Activated CD8-positive, alpha-beta memory T cell treated with anti-CD3 and anti-CD28 coated beads for 1 hour (primary cell): ENCODE measurements at regions not wholly inside any gene's neighbourhood (a gene's known extent, or its start where the extent isn't known, plus 50 kb on each side); places are given as distances from the start of the nearest gene placed in this dataset.

Experiments
- DNase-seq, 2 donors: peaks; one replicate each; pipeline ENCODE4 v3.0.0-alpha.2; 2020; ENCODE audit warnings: low read depth in 1 of 2; ENCODE audit errors: extremely low read depth in 1 of 2

- no peak for DNase-seq
Measured at GRCh38 chr18:24530630-24531111, 70.2 kb downstream of the HRH4 start.

- DNase-seq, result no peak
Measured at GRCh38 chr18:24534271-24534670, 73.8 kb downstream of the HRH4 start.

GRCh38 chr18:24534737-24535136 is 74.3 kb downstream of the HRH4 start:
- no peak for DNase-seq

GRCh38 chr18:24535527-24536295 is 75.3 kb downstream of the HRH4 start:
- DNase-seq, result no peak

GRCh38 chr18:24536326-24536725 is 75.9 kb downstream of the HRH4 start:
- DNase-seq, result no peak

- no peak for DNase-seq
Measured at GRCh38 chr18:24536834-24537233, 76.4 kb downstream of the HRH4 start.

- DNase-seq, result no peak
Measured at GRCh38 chr18:24538414-24539264, 78.2 kb downstream of the HRH4 start.

- no peak for DNase-seq
Measured at GRCh38 chr18:24539866-24540617, 79.6 kb downstream of the HRH4 start.

- DNase-seq, result no peak
Measured at GRCh38 chr18:24540896-24541295, 80.5 kb downstream of the HRH4 start.

GRCh38 chr18:24543086-24543794 is 82.8 kb downstream of the HRH4 start:
- DNase-seq, result no peak

- DNase-seq, result no peak
Measured at GRCh38 chr18:24543795-24544498, 83.5 kb downstream of the HRH4 start.

GRCh38 chr18:24544949-24545348 is 84.5 kb downstream of the HRH4 start:
- DNase-seq, result no peak

- DNase-seq, result no peak
Measured at GRCh38 chr18:24545651-24546050, 85.2 kb downstream of the HRH4 start.

GRCh38 chr18:24546307-24546706 is 85.9 kb downstream of the HRH4 start:
- DNase-seq, result no peak

GRCh38 chr18:24548583-24548982 is 88.1 kb downstream of the HRH4 start:
- DNase-seq, result no peak

GRCh38 chr18:24552218-24552617 is 91.8 kb downstream of the HRH4 start:
- DNase-seq, result no peak

GRCh38 chr18:24553571-24554285 is 93.3 kb downstream of the HRH4 start:
- no peak for DNase-seq

- DNase-seq, result no peak
Measured at GRCh38 chr18:24558403-24558802, 98.0 kb downstream of the HRH4 start.

- no peak for DNase-seq
Measured at GRCh38 chr18:24559526-24559925, 99.1 kb downstream of the HRH4 start.
